Kidney capillary endothelial cell (primary cell): ENCODE measurements at regions not wholly inside any gene's neighbourhood (a gene's known extent, or its start where the extent isn't known, plus 50 kb on each side); places are given as distances from the start of the nearest gene placed in this dataset.
"Not testable (repeated sequence)": the region's sequence is repeated elsewhere in the genome, so short reads cannot be mapped to it uniquely, and the experiment has no call there.

Experiments used
- DNase-seq: peaks from one replicate; pipeline ENCODE4 v3.0.0-alpha.2; 2018; ENCODE audit warnings: low spot score

GRCh38 chr18:64407606-64408005, 258.7 kb upstream of the LINC00305 start:
- no peak for DNase-seq

DNA sequence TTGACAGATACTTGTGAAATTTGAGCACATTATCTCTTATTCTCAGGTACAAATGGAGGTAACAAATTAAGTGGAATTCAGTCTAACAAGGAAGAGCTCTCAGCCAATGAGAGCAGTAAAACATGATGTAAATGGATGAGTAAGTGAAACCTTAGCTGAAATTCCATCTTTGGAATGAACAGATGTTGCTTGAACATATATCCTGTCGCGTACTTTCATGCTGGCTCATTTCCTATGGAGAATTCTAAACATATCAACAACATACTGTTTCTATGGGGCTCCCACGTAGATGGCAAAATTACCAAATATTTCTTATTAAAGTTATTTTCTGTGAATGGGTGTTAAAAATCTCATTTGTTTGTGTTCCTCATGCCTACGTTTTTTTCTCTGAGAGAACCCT, 256.3 kb upstream of the LINC00305 start:
- DNase-seq = peak; percentile 53

DNA sequence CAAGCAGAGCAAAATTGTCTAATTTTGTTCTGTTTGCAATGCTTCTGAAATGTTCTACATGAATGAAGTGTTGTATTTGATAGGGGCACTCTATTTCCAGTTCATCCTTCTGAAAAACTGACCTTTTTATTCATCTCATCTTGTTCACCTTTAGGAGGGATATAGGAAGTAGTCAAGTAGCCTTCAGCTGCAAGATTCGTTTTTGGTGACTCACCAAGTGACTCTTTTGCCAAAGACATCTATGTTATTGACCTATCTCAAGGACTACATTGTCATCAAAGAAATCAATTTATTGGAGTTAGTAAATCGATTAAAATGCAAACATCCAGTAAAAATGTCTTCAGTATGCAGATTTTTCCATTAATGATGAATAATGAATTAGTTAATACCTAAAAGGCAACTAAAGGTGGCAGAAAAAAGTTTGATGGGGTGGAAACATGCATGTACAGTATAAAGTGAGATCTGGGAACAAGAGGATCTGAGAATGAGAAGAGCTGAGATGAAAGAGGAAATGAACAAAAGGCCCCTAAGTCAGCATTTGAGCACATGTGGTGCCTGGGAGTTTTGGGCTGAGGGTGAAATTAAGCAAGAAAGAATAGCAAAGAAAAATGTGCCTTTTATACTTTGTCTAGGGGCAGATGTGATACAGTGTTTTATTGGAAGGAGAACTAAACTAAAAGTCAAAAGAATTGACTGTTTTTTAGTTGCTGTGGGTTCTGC, 255.1 kb upstream of the LINC00305 start:
- DNase-seq = no peak

- no peak for DNase-seq
Observed at GRCh38 chr18:64402636-64403035, 253.7 kb upstream of the LINC00305 start.

GRCh38 chr18:64401268-64402060, 252.6 kb upstream of the LINC00305 start:
- DNase-seq = no peak

DNA sequence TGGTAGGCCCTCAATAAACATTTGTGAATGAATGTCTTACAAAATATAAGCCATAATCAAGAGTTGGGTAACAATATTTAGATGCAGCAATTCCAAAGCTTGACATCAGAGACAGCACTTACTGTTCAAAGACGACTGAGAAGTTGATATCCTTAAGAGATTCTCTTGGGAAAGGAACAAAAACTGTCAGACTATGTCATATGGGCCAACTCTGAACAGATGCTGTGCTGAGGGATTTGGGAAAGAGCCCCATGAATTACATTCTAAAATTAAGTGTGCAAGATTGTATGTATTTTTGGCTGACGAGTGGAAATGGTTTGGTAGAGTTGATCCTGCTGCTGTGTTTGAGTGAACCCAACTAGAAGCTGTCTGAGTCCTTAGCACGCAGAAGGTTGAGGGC, 250.7 kb upstream of the LINC00305 start:
- no peak for DNase-seq

- no peak for DNase-seq
Observed at GRCh38 chr18:64398320-64398719, 249.4 kb upstream of the LINC00305 start.

- DNase-seq = no peak
Observed at GRCh38 chr18:64392202-64392601, 243.3 kb upstream of the LINC00305 start.

- no peak for DNase-seq
Observed at GRCh38 chr18:64384101-64384500, 235.2 kb upstream of the LINC00305 start.

GRCh38 chr18:64380117-64380516, 231.2 kb upstream of the LINC00305 start:
- no peak for DNase-seq

GRCh38 chr18:64379662-64380061, 230.8 kb upstream of the LINC00305 start:
- DNase-seq = no peak

GRCh38 chr18:64377446-64377845, 228.6 kb upstream of the LINC00305 start:
- no peak for DNase-seq

DNA sequence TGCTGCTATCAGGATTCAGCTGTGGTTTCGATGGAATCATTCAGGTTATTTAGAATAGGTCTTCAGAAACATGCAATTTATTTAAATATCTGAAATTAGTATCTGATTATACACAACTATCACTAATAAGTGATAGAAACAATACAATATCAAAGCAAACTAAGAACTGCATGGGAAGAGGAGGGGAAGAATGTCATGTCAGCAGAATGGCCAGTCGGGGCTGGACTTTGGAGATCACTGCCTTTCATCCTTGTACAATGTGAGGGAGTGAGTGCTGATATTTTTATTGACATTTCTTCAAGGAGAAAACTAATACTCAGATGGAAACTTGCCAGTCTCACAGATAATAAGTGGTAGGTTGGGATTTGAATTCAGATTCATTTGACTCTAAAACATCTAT, 224.0 kb upstream of the LINC00305 start:
- DNase-seq = no peak

- DNase-seq = not testable (repeated sequence)
Observed at GRCh38 chr18:64369830-64370440, 221.0 kb upstream of the LINC00305 start.

DNA sequence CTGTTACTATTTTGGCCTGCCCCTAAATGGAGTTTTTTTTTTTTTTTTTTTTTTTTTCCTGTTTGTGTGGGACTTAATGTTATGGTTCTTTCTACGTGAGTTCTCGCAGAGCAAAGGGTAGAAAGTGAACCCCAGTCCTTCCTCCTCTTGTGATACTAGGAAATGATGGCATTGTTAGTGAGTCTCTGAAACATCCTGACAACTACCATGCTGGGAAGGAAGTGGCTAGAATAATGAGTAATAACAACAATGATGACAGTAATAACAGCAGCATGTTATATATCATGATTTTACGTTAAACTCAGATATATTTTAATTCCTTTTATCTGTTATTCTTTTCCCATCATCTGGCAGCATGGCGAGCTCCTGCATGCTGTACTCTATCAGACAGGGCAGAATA, 216.2 kb upstream of the LINC00305 start:
- peak; percentile 89 for DNase-seq

DNA sequence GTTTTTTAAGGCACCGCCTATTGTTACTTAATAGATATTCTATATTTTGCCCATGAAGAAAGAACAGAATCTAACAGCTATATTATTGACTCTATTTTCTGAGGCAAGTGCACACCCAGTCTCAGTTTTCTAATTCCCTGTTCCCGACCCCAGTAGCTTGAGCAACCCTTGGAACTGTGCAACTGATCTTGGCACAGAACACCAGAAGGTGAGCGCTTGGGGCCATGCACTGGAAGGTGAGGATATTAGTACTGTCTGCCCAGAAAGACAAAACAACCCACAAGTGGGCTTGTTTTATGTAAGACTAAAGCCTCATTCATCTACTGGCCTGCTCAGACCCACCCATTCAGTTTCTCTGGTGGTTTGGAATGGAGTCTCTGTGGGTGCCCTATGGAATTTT, 188.8 kb upstream of the LINC00305 start:
- no peak for DNase-seq

DNA sequence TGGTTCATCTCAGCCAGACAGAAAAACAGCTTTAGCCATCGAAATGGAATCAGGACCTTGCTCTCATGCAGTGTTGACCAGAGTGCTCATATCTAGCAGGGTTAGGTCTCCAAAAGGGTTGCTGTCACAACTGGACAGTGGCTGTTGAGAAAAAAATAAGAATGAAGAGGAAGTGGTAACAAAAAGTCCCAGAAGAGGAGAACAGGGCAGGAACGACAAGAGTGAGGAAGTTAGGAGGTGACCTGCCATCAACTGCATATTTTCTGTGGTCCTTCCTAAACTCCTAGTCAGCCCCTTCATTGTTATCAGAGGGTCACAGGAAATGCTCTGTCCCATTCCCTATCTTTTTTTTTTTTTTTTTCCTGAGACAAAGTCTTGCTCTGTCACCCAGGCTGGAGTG, 188.1 kb upstream of the LINC00305 start:
- DNase-seq = no peak

GRCh38 chr18:64334748-64335147, 185.9 kb upstream of the LINC00305 start:
- no peak for DNase-seq

DNA sequence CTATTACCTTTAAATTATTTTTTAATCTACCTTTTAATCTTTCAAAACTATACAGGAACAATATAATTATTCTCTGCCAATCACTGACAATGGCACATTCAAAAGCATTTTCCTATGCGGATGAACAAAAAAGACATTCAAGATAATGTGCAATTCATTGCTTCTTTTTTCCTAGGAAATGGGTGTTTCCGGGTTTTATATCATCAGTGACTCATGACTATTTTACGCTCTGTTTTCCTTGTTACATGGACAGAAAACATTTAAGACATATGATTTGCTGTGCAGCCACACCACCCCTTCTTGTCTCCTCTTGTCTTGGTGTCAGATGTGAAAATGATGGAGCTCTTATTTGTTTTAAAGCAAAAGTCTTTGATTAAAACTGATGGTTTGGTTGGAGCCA, 184.7 kb upstream of the LINC00305 start:
- DNase-seq = peak; percentile 84

DNA sequence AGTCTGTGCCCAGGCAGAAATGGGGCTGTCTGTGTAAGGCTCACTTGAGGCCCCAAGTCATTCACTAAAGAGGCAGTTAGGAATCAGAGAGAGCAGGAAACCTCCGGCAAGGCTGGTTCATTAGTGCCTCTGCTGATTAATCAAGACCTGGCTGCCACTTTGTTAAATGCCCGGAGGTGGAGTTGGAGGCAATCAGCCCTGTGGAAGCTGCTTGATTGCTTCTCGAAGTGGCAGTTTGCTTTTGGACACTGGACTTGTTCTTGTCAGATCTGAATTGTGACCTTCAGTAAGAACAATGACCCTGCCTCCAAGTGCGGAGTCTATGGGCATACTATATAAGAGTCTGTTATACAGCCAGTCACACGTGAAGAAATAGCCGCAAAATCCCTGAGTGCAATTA, 183.9 kb upstream of the LINC00305 start:
- peak; percentile 14 for DNase-seq

GRCh38 chr18:64331419-64331818, 182.5 kb upstream of the LINC00305 start:
- DNase-seq = no peak

GRCh38 chr18:64330931-64331330, 182.0 kb upstream of the LINC00305 start:
- no peak for DNase-seq

GRCh38 chr18:64330161-64330560, 181.3 kb upstream of the LINC00305 start:
- DNase-seq = peak; percentile 30
